GM12878 (cell line): ENCODE measurements at regions not wholly inside any gene's neighbourhood (a gene's known extent, or its start where the extent isn't known, plus 50 kb on each side); places are given as distances from the start of the nearest gene placed in this dataset.

Experiments used
- FOXM1 ChIP-seq: IDR thresholded peaks from 2 replicates; pipeline ENCODE4 v1.6.1; 2012; ENCODE audit warnings: low read depth, mild to moderate bottlenecking, inconsistent platforms, low read length, moderate library complexity
- GABPA ChIP-seq: IDR thresholded peaks from 2 replicates; pipeline ENCODE4 v1.6.1; 2014; ENCODE audit warnings: antibody characterized with exemption, low read depth, mild to moderate bottlenecking, inconsistent platforms
- SIN3A ChIP-seq: IDR thresholded peaks from 2 replicates; pipeline ENCODE4 v1.6.1; 2012; ENCODE audit warnings: low read depth, low read length, improper control_type of control experiment
- SMAD1 ChIP-seq: fragments of 450-650 bp; IDR thresholded peaks from 2 replicates; pipeline ENCODE4 v1.6.1; 2018; ENCODE audit warnings: mild to moderate bottlenecking, low read depth; ENCODE audit not compliant: partially characterized antibody
- TF ChIP-seq, protein P1 (sequence below): fragments of 150-350 bp; IDR thresholded peaks from 2 replicates; pipeline ENCODE4 v1.6.1; 2014; ENCODE audit warnings: mild to moderate bottlenecking, low read depth, low read length

DNA sequence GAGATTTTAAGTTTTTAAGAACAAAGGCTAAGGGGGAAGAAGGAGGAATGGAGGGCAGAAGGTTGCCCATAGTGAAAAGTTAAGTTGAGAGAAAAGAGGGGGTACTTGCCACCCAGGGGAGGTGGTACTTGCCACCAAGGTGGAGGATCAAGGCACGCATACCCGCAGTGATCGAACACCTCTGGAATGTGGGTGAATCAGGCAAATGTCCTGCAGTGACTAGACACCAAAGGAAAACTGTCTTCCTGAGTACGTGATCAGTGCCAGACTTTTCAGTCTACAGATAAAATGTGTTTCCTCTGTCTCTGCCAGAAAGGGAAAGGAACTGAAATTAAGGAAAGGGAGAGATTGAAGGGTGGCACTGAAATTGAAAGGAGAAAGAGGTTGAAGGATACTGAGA, 2285.3 kb downstream of the TP53TG3F start:
- TF ChIP-seq SIN3A (no peak), GABPA (no peak), SMAD1 (no peak), FOXM1 (no peak)
- TF ChIP-seq, protein P1, sequence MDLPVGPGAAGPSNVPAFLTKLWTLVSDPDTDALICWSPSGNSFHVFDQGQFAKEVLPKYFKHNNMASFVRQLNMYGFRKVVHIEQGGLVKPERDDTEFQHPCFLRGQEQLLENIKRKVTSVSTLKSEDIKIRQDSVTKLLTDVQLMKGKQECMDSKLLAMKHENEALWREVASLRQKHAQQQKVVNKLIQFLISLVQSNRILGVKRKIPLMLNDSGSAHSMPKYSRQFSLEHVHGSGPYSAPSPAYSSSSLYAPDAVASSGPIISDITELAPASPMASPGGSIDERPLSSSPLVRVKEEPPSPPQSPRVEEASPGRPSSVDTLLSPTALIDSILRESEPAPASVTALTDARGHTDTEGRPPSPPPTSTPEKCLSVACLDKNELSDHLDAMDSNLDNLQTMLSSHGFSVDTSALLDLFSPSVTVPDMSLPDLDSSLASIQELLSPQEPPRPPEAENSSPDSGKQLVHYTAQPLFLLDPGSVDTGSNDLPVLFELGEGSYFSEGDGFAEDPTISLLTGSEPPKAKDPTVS: no peak
